IPS-20b (cell line): ENCODE measurements at regions not wholly inside any gene's neighbourhood (a gene's known extent, or its start where the extent isn't known, plus 50 kb on each side); places are given as distances from the start of the nearest gene placed in this dataset.

Source experiments
- H3K27ac ChIP-seq: one replicate; pipeline ENCODE4 v1.5.1; 2013; ENCODE audit warnings: low read length
- H3K27me3 ChIP-seq: 2 replicates; pipeline ENCODE4 v1.6.1; 2013; ENCODE audit warnings: mild to moderate bottlenecking, low read length, inconsistent platforms; ENCODE audit not compliant: insufficient read depth
- H3K36me3 ChIP-seq: 2 replicates; pipeline ENCODE4 v1.6.1; 2013; ENCODE audit warnings: low read depth, mild to moderate bottlenecking, inconsistent platforms, low read length, moderate library complexity; ENCODE audit not compliant: insufficient read depth
- H3K4me1 ChIP-seq: 2 replicates; pipeline ENCODE4 v1.6.1; 2013; ENCODE audit warnings: mild to moderate bottlenecking, control low read depth, inconsistent platforms, low read length, moderate library complexity; ENCODE audit not compliant: insufficient read depth
- H3K4me3 ChIP-seq: 2 replicates; pipeline ENCODE4 v1.5.1; 2013; ENCODE audit warnings: mild to moderate bottlenecking, low read length, inconsistent platforms
- H3K9ac ChIP-seq: 2 replicates; pipeline ENCODE4 v1.6.1; 2013; ENCODE audit warnings: low read depth, mild to moderate bottlenecking, inconsistent platforms, low read length, moderate library complexity
- H3K9me3 ChIP-seq: 2 replicates; pipeline ENCODE4 v1.6.1; 2013; ENCODE audit warnings: mild to moderate bottlenecking, low read depth, low read length, inconsistent platforms; ENCODE audit not compliant: insufficient read depth

DNA sequence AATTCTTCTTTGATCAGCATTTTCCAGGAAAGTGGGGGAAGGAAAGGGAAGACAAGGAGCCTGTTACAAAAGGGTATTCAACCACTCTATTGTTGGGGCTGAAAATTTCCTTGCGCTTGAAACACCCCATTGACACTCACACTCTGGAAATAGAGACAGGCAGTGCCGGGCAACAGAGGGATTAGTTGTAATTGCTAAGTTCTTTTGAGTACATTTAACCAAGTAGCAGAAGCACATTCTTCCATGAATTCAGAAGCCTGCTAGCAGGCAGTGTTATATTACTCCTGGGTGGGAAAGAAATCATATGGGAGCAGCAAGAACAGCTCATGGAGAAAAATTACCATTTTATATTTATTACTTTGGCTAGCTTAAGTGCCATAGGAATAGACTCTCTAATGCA, 745.5 kb downstream of the C6orf118 start:
- Histone ChIP-seq H3K27ac (no peak overlapping the region), H3K4me1 (no peaks in the 10 kb centered on the region), H3K9ac (no peak overlapping the region), H3K4me3 (no peak overlapping the region), H3K27me3 (no peaks in the 10 kb centered on the region), H3K36me3 (no peaks in the 10 kb centered on the region), H3K9me3 (peaks cover 32% of the 10 kb centered on the region)

GRCh38 chr6:164561656-164562055, 747.7 kb downstream of the C6orf118 start:
- Histone ChIP-seq H3K4me3 (no peak overlapping the region), H3K9ac (no peak overlapping the region), H3K4me1 (no peaks in the 10 kb centered on the region), H3K9me3 (peaks cover 32% of the 10 kb centered on the region), H3K36me3 (no peaks in the 10 kb centered on the region), H3K27ac (no peak overlapping the region), H3K27me3 (no peaks in the 10 kb centered on the region)

DNA sequence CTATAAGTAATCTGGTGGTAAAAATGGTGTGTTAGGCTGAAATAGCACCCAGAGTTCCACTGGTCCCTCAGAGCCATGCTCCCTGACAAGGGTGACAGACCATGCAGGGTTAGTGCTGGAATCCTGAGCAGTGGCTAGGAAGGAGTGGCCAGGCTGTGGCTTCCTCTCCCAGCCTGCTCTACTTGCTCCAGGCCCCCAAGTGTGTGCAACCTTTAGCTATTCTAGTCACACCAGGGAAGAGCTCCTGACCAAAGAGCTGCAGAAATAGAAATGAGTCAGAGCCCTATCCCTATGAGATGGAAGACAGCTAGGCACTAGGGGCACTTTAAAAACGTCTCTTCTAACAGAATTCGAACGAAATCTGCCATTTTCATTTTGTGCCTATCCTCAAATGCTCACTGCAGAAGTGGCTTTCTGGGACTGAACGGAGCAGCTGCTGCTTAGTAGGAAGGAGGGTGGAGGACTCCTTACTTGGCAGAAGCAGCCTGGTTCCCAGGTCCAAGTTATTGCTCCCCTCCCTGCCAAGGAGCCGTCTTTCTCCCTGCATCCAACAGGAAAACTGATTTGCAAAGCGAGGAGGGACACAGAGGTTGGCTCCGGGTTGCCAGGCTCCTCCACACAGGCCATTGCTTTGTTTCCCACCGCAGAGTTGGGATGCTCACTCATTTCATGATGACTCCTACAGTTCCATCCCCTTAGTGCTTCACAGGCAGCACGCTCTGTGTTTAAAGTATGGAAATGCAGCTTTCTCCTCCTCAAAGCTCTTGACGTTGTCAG, 754.5 kb downstream of the C6orf118 start:
- H3K4me1 ChIP-seq, result no peaks in the 10 kb centered on the region
- H3K27ac ChIP-seq, result no peak overlapping the region
- no peaks in the 10 kb centered on the region for H3K27me3 ChIP-seq
- H3K36me3 ChIP-seq, result no peaks in the 10 kb centered on the region
- no peak overlapping the region for H3K4me3 ChIP-seq
- H3K9me3 ChIP-seq, result peaks cover 2% of the 10 kb centered on the region
- H3K9ac ChIP-seq, result no peak overlapping the region

DNA sequence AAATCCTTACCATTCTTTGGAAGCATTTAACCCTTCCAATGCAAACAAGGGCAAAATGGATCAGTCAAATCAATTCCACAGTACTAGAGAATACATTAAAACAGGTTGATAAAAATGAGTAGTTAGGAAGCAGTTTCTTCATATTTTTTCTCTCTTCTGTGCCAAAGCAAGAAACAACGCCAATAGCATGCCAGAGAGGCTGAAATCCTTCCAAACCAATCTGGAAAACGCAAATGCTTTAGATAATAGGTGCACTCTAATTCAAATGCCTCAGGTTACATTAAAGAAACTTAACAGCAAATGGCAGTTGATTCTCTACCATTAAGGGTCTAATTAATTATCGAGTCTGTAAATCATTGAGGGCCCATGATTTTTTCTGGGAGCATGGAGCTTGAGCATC, 755.2 kb downstream of the C6orf118 start:
- no peaks in the 10 kb centered on the region for H3K4me1 ChIP-seq
- no peak overlapping the region for H3K4me3 ChIP-seq
- H3K27me3 ChIP-seq, result no peaks in the 10 kb centered on the region
- no peak overlapping the region for H3K9ac ChIP-seq
- no peaks in the 10 kb centered on the region; the same call in 1 of the 2 replicates for H3K9me3 ChIP-seq
- no peaks in the 10 kb centered on the region for H3K36me3 ChIP-seq
- H3K27ac ChIP-seq, result no peak overlapping the region

GRCh38 chr6:164551706-164552105, 757.7 kb downstream of the C6orf118 start:
- Histone ChIP-seq H3K27ac (no peak overlapping the region), H3K4me3 (no peak overlapping the region), H3K4me1 (no peaks in the 10 kb centered on the region), H3K36me3 (no peaks in the 10 kb centered on the region), H3K9ac (no peak overlapping the region), H3K9me3 (no peaks in the 10 kb centered on the region), H3K27me3 (no peaks in the 10 kb centered on the region)

DNA sequence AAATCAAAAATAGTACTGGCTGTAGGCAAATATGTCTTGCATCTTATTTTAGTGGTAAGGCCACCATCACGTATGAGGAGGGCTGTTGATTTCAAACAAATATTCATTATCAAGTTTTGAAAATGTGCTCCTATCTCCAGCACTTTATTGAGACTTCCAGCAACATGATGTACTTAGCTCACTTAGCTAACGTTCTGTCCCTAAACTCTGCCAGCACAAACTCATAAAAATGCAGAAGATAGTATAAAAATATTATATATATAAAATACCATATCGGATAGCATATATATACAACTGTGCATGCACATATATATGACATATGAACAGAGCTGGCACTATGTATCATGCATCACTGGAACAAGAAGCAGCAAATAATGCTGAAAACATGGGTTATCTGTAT, 762.3 kb downstream of the C6orf118 start:
- Histone ChIP-seq H3K9me3 (no peaks in the 10 kb centered on the region), H3K4me3 (no peak overlapping the region), H3K36me3 (no peaks in the 10 kb centered on the region)

GRCh38 chr6:164546263-164546662, 763.1 kb downstream of the C6orf118 start:
- no peaks in the 10 kb centered on the region for H3K36me3 ChIP-seq
- no peaks in the 10 kb centered on the region for H3K9me3 ChIP-seq
- H3K4me1 ChIP-seq, result no peaks in the 10 kb centered on the region
- H3K4me3 ChIP-seq, result no peak overlapping the region
- no peak overlapping the region for H3K9ac ChIP-seq
- H3K27ac ChIP-seq, result no peak overlapping the region
- no peaks in the 10 kb centered on the region for H3K27me3 ChIP-seq

More for the DNA sequence above, 762.3 kb downstream of the C6orf118 start:
- no peak overlapping the region for H3K27ac ChIP-seq
- H3K4me1 ChIP-seq, result no peaks in the 10 kb centered on the region
- no peaks in the 10 kb centered on the region for H3K27me3 ChIP-seq
- no peak overlapping the region for H3K9ac ChIP-seq

- no peak overlapping the region for H3K9ac ChIP-seq
- no peaks in the 10 kb centered on the region; the same call in 1 of the 2 replicates for H3K4me1 ChIP-seq
- no peak overlapping the region for H3K27ac ChIP-seq
- no peak overlapping the region for H3K4me3 ChIP-seq
- no peaks in the 10 kb centered on the region for H3K36me3 ChIP-seq
- no peaks in the 10 kb centered on the region for H3K27me3 ChIP-seq
- H3K9me3 ChIP-seq, result peaks cover 5% of the 10 kb centered on the region
These were observed 775.2 kb downstream of the C6orf118 start for GRCh38 chr6:164534070-164534766.

- Histone ChIP-seq H3K9me3 (peaks cover 5% of the 10 kb centered on the region), H3K9ac (no peak overlapping the region), H3K4me3 (no peak overlapping the region), H3K4me1 (no peaks in the 10 kb centered on the region; the same call in 1 of the 2 replicates), H3K36me3 (no peaks in the 10 kb centered on the region), H3K27ac (no peak overlapping the region), H3K27me3 (no peaks in the 10 kb centered on the region)
These were observed 776.4 kb downstream of the C6orf118 start for GRCh38 chr6:164533045-164533362.

GRCh38 chr6:164532198-164533044, 777.0 kb downstream of the C6orf118 start:
- Histone ChIP-seq H3K9me3 (peaks cover 5% of the 10 kb centered on the region), H3K27ac (no peak overlapping the region), H3K36me3 (no peaks in the 10 kb centered on the region), H3K4me1 (no peaks in the 10 kb centered on the region; the same call in 1 of the 2 replicates), H3K27me3 (no peaks in the 10 kb centered on the region), H3K9ac (no peak overlapping the region), H3K4me3 (no peak overlapping the region)

- H3K27me3 ChIP-seq, result no peaks in the 10 kb centered on the region
- H3K9me3 ChIP-seq, result peaks cover 5% of the 10 kb centered on the region
- no peaks in the 10 kb centered on the region for H3K36me3 ChIP-seq
- H3K9ac ChIP-seq, result no peak overlapping the region
- H3K27ac ChIP-seq, result no peak overlapping the region
- no peaks in the 10 kb centered on the region; the same call in 1 of the 2 replicates for H3K4me1 ChIP-seq
- H3K4me3 ChIP-seq, result no peak overlapping the region
These were observed 777.7 kb downstream of the C6orf118 start for GRCh38 chr6:164531736-164532135.
